HL-60 (cell line): ENCODE measurements at regions not wholly inside any gene's neighbourhood (a gene's known extent, or its start where the extent isn't known, plus 50 kb on each side); places are given as distances from the start of the nearest gene placed in this dataset.

Source experiments
- DNase-seq, 2 experiments: peaks; one replicate each; pipeline ENCODE4 v3.0.0-alpha.2; 2010 to 2020; ENCODE audit warnings: low read depth in 1 of 2, low spot score in 1 of 2
- H3K27ac ChIP-seq: fragments of 250-450 bp; sonication (Bioruptor Pico); replicated peaks from 2 replicates; pipeline ENCODE4 v1.5.1; 2020; ENCODE audit warnings: mild to moderate bottlenecking, moderate library complexity
- H3K27me3 ChIP-seq: fragments of 250-450 bp; sonication (Bioruptor Pico); 2 replicates; pipeline ENCODE4 v1.5.1; 2021; ENCODE audit warnings: mild to moderate bottlenecking, moderate library complexity; ENCODE audit not compliant: insufficient read depth, poor library complexity, severe bottlenecking
- H3K4me3 ChIP-seq: replicated peaks from 2 replicates; pipeline ENCODE4 v1.5.1; 2011; ENCODE audit warnings: mild to moderate bottlenecking, control low read depth, low read length; ENCODE audit not compliant: insufficient read depth
- CTCF ChIP-seq: IDR thresholded peaks from one replicate; pipeline ENCODE4 v1.5.1; 2011; ENCODE audit warnings: low read length, control low read depth, inconsistent platforms; ENCODE audit not compliant: insufficient read depth
- GABPA ChIP-seq: IDR thresholded peaks from 2 replicates; pipeline ENCODE4 v1.6.1; 2012; ENCODE audit warnings: low read depth
- POLR2AphosphoS5 ChIP-seq: IDR thresholded peaks from 2 replicates; pipeline ENCODE4 v1.6.1; 2012; ENCODE audit warnings: low read depth
- REST ChIP-seq: IDR thresholded peaks from 2 replicates; pipeline ENCODE4 v1.6.1; 2012; ENCODE audit warnings: low read depth; ENCODE audit not compliant: insufficient replicate concordance
- SPI1 ChIP-seq: IDR thresholded peaks from 2 replicates; pipeline ENCODE4 v1.6.1; 2012; ENCODE audit warnings: low read depth, mild to moderate bottlenecking, borderline replicate concordance

DNA sequence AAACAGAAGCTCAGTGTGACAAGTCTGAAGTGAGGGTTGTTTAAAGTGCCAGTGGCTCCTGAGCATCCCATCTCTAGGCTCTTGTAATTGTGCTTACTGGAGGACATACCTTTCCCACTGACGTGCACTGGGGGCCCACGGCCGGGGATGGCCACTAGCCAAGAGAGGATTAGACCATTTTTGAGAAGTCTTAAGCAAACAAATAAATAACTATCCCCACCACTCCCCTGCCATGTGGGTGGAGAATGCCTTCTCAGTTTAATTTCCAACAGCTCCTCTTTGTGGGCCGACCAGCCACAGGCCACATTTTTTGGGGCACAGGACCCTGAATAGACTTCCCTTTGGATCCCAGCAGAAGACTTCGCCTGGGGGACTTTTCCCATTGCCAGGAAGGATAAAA is 125.0 kb upstream of the MSX1 start:
- DNase-seq = no peak
- no peak overlapping the region for H3K27ac ChIP-seq
- no peaks in the 10 kb centered on the region for H3K27me3 ChIP-seq
- TF ChIP-seq REST (no peak), POLR2AphosphoS5 (no peak), SPI1 (no peak), GABPA (no peak), CTCF (no peak)
- H3K4me3 ChIP-seq = no peak overlapping the region

GRCh38 chr4:4733663-4734062 is 125.8 kb upstream of the MSX1 start:
- H3K27ac ChIP-seq = no peak overlapping the region

GRCh38 chr4:4730249-4730648 is 129.2 kb upstream of the MSX1 start:
- Histone ChIP-seq H3K27me3 (no peaks in the 10 kb centered on the region), H3K27ac (no peak overlapping the region), H3K4me3 (no peak overlapping the region)
- no peak for DNase-seq
- no peak for TF ChIP-seq CTCF
- no peak for TF ChIP-seq POLR2AphosphoS5
- no peak for TF ChIP-seq SPI1
- TF ChIP-seq GABPA = no peak
- no peak for TF ChIP-seq REST

More at GRCh38 chr4:4733663-4734062, 125.8 kb upstream of the MSX1 start:
- no peak for DNase-seq
- H3K27me3 ChIP-seq = no peaks in the 10 kb centered on the region
- TF ChIP-seq GABPA = no peak
- no peak for TF ChIP-seq POLR2AphosphoS5
- TF ChIP-seq REST = no peak
- TF ChIP-seq SPI1 = no peak
- TF ChIP-seq CTCF = no peak
- H3K4me3 ChIP-seq = no peak overlapping the region
